ENCODE measurements at regions not wholly inside any gene's neighbourhood (a gene's known extent, or its start where the extent isn't known, plus 50 kb on each side); places are given as distances from the start of the nearest gene placed in this dataset.

- DNase-seq, result no peak
These were observed 240.5 kb downstream of the SEC14L1 start for GRCh38 chr17:77381185-77381700.

DNA sequence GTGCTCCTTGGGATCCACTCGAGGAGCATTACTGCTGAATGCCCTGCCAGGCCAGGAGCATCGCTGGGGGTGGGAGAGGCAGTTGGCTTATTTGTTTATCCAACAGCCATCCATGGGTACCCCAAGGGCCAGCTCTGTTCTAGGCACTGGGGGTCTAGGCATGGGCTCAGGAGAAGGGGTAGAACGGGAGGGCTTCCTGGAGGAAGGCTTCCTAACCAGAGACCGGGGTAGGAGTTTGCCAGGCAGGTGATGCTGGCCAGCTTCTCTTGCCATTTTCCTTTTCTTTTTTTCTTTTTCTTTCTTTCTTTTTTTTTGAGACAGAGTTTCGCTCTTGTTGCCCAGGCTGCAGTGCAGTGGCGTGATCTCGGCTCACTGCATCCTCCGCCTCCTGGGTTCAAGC is 241.0 kb downstream of the SEC14L1 start:
- no peak for DNase-seq

- DNase-seq, result no peak
These were observed 241.7 kb downstream of the SEC14L1 start for GRCh38 chr17:77382356-77382911.

- DNase-seq, result no peak
These were observed 242.3 kb downstream of the SEC14L1 start for GRCh38 chr17:77382966-77383612.

DNA sequence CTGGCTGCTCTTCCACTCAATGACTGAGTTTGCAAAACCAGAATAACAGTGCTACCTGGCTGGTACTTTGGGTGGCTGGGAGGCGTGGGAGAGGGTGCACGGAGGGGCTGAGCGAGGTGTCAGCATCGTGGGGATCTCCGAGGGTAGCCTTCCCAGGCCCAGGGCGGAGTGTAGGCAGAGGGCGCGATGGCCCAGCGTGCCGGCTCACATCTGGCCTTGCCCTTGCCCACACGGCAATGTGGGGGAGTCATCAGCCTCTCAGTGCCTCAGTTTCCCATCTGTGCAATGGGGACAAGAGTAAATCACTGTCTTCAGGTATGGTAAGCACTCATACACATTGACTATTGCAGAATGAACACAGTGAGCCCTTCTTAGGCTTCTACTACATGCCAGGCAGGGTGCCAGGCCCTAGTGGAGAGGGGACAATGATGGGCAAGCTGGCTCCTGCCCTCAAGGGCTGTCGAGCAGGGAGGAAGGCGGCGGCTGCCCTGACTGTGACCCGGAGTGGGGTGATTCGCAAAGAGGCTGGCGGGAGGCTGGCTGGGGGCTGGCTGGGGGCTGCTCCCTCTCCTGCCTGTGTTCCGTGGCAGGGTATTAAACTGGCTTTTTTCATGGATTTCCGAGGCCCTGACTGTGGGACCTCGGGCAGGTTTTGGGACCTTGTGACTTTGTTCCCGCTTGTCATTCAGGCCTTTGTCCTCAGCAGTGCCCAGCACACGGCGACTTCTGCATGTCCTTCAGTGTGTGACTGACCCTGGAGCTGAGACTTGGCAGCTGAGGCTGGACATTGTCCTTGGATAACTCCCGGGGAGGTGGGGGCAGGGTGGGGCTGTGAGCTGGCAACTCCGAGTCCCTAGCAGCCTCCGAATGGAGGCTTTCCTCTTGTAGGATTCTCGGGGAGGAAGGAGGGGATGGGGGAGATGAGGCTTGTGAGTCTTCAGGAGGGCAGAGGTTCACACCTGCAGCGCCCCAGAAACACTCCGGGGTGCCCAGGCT is 243.1 kb downstream of the SEC14L1 start:
- no peak for DNase-seq

DNA sequence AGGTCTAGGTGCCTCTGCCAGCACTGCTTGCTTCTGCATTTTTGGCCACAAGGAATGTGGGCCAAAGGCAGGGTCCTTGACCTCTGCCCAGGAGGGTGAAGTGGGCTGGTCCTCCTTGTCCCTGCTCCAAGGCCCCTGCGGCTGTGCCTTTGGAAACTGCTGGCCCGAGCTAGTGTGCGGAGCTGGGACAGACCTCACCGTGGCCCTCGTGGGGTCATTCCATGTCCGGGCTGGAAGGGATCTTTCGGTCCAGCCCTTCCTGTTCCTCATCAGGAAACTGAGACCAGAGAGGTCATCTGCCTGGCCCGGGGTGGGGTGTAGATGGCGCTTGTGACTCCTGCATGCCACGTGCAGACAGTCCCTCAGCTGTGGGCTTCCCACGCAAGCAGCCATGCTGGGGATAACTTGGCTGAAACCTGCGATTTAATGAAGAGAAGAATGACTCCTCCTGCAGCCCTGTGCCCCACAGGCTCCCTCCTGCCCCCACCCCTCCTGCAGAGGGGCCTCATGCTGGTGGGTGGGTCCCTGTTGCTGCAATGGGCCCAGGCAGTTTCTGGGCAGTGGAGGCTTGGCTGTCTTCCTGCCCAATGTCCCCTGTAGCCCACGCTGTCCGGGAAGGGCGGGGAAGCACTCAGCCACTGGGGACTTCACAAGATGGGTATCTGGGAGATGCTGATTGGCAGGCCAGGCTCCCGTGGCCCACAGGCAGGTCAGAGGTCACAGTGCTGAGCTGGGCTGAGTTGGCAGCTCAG is 245.2 kb downstream of the SEC14L1 start:
- DNase-seq, result peak; percentile 37

- peak; percentile 15 for DNase-seq
These were observed 245.9 kb downstream of the SEC14L1 start for GRCh38 chr17:77386502-77387192.

- no peak for DNase-seq
These were observed 247.1 kb downstream of the SEC14L1 start for GRCh38 chr17:77387891-77388290.

DNA sequence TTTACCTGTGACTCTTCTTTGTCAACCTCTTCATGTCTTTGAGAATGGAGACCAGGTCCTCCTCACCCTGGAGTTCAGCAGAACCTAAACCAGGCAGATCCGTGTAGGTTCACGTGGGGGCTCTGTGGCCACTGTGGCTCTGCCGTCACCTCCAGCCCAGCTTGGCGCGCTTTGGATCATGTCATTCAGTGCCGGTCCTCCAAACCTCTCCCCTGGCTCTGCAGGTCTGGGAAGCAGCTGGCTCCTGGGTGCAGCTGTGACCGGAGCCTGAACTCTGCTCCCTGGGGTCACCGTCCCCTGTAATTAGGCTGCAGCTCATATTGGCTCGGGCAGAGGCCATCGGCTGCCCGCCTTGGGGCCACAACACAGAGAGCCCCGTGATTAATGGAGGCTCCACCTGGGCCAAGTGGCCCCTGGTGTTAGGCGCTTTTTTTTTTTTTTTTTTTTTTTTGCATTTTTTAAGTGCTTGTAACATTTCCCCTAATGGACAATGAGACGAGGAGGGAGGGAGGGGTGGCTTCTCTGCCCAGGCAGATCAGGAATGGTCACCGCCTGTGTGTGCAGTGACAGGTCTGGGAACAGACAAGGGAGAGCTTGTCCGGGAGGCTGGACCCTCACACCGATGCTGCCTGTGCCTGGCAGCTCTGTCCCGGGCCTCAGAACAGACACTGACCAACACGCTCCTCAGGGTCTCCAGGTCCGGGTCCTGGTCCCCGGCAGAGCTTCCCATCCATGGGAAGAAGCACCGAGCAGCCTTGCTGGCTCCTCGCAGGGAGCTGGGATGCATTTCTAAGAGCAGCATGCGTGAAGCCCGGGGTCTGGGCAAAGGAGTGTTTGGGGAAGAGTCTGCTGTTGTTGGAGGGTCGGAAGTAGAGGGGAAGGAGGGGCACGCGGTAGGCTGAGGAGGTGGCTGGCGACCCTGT is 247.9 kb downstream of the SEC14L1 start:
- DNase-seq, result no peak

GRCh38 chr17:77390870-77391269 is 250.1 kb downstream of the SEC14L1 start:
- no peak for DNase-seq

DNA sequence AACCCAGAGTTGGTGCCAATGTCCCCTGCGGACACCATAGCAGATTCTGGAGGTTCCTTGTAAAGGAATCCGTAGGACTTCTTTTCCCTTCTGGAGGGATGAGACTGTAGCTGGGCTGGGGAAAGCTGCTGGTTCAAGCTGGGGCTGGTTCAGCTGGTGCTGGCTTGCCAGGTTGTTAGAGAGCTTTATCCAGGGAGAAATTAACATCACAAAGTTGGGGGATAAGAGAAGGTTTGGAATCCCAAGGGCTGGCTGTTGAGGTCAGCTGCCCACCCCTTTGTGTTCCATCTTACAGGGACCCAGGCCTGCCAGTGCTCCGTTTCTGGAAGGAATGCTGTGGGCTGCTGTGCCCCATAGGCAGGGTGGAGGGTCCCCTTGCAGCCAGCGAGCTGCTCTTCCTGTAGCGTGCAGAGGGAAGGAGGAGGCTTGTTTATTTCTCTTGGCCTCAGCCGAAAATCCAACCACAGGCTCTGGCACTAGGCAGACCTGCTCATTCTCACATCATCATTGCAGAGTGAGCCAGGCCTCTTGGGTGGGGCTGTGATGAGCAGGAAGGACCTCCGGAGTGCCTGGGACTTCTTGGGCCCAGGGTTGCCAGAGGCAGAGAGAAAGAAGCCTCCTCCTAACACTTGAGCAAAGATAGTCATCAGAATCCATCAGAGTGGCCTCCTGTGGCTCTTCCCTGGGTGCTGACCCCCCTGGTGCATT is 251.1 kb downstream of the SEC14L1 start:
- DNase-seq, result peak; percentile 62

DNA sequence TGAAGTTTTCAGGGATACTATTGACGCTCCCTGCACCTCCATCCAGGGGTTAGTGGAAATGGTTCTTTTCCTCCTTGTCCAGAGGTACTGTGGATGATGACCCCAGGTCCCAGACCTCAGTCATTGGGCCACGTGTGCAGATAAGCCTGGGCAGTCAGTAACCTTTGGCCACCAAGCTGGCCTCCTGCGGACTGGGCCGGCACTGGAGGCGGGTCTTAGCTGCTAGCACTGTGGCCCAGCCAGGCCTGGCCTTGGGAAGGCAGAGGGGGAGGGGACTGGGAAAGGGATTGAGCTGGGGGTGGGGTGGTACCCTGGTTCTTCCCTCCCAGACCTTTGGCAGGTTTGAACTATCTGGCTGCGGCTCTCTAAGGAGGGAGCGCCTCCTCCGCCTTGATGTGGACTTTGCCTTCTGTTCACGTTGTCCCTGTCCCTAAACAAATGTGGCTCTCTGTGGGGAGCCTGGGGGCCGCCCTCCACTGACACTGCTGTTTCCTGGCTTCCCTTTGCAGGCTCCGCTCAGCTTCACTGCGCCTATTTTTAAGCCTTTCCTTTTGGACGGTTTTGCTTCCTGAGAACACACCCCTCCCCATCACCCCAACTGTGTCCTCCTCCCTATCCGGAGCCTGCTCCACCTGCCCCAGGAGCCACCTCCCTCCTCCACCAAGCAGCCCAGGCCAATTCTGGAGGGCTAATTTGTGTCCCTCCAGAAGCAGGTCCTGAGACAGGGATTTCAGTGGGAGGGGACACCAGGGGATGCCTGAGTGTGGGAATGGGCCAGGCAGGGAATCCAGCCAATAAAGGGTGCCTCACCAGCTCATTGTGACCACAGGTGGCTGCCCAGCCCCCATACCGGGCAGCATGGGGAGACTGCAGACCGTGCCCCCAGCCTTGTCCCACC is 251.9 kb downstream of the SEC14L1 start:
- no peak for DNase-seq

DNA sequence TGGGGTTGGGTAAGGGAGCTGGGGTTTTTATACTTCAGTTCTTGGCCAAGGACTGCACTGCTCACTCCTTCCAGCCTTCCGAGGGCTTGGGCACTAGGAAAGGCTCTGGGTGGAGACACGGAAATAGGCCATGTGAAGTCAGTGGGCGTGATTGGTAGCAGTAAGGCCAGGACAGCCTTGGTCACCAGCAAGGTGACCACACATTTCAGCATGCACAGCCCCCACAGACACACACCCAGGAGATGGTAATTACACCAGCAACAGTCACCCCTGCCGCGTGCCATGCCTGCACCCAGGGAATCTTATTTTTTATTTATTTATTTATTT is 252.5 kb downstream of the SEC14L1 start:
- no peak for DNase-seq

DNA sequence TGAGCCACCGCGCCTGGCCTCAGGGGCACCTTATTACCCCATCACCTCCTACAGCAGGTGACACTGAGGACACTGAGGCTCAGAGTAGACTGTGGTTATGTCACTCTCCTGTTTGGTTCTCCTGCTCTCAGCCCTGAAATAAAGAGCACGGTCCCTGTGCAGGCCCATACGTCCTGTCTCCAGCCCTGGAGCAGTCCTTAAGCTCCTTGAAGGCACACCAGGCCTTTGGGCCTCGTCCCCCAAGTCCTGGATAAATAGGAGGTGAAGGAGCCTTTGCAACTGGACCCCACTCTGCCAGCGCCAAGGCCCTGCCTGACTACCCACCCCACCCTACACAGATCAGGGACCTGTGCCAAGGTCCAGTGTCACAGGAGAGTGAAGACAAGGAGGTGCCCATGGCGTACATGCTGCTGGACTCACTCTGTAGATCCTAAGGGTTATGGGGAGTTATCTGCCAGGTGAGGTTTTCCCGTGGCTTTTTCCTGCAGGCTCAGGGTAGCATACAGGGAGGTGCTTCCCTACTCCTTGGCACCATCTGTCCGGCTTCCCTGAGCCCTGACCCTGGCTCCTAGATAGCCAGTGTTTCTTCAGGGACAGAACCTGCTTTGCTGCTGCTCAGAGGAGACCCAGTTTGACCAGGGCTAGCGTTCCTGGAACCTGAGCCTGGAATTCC is 253.2 kb downstream of the SEC14L1 start:
- DNase-seq, result no peak

DNA sequence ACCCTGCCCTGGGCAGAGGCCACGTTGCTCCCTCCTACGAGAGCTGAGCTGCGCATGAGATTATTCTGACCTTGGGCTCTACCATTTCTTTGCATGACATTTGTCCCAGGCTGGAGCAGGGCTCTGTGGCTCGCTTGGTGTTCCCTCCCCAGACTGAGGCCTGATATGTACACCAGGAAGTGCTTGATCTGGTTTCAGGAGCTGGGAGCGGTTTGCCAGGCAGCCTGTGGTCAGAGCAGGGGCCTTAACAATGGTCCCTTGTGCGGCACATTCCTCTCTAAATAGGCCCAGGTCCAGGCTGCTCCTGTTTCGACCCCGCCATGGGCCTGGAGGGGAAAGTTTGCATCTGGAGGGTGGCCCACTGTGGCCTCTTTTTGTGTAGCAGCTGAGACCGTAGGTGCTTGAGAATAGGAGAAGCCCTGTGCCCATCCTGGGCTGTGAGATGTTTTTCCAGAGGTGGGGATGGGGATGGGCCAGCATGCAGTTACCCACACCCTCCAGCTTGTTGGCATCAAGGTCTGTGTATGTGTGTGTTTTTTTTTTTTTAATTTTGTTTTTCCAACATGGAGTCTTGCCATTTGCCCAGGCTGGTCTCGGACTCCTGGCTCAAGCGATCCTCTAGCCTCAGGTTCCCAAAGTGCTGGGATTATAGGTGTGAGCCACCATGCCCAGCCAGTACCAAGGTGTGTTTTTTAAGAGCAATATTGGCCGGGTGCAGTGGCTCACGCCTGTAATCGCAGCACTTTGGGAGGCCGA is 253.9 kb downstream of the SEC14L1 start:
- DNase-seq, result peak; percentile 36

DNA sequence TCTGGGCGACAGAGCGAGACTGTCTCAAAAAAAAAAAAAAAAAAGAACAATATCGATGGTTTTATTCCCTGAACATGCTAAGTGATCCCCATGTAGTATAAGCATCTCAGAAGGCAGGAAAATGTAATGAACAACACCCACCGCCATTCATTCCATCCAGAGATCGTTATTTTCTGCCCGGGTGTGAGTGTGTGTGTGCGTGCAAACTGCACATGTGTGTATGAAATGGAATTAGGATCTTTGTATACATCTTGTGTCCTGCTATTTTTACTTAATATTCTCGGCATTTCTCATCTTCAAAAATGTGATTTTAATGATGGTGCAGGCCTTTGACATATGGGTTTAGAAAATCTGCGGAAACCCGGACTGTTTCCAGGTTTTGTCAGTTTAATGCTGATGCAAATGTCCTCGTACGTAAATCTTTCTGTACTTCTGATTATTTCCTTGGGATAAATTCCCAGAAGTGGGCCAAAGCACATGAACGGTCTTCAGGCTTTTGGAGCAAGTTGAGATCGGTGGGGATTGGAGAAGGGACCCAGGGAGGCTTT is 254.8 kb downstream of the SEC14L1 start:
- DNase-seq, result no peak

- no peak for DNase-seq
These were observed 255.8 kb downstream of the SEC14L1 start for GRCh38 chr17:77396610-77397009.

- no peak for DNase-seq
These were observed 257.5 kb downstream of the SEC14L1 start for GRCh38 chr17:77398274-77398673.
